Inferior parietal cortex (tissue), 1 donor: ENCODE measurements at regions not wholly inside any gene's neighbourhood (a gene's known extent, or its start where the extent isn't known, plus 50 kb on each side); places are given as distances from the start of the nearest gene placed in this dataset.
"Not testable (repeated sequence)": the region's sequence is repeated elsewhere in the genome, so short reads cannot be mapped to it uniquely, and the experiment has no call there.

Experiments
- DNase-seq: peaks from one replicate; pipeline ENCODE4 v3.0.0-alpha.2; 2016; ENCODE audit errors: extremely low spot score

GRCh38 chr4:79850626-79851025 is 222.4 kb downstream of the ANTXR2 start:
- no peak for DNase-seq

DNA sequence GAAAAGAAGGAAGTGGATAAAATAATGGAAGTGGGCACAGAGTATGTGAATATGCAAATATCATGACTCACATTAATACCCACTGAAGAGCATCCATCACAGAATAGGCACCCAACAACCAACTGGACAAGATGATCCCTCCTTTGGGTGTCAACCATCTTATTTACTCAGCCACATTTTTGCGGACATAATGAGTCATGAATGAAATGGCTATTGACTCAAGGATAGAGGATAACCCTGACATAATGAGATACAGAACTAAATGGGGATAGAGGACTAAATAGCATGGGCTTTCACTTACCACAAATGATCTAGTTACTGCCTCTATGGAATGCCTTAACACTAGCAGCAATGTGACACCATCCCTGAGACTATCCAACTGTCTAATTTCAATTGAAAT is 224.7 kb downstream of the ANTXR2 start:
- no peak for DNase-seq

DNA sequence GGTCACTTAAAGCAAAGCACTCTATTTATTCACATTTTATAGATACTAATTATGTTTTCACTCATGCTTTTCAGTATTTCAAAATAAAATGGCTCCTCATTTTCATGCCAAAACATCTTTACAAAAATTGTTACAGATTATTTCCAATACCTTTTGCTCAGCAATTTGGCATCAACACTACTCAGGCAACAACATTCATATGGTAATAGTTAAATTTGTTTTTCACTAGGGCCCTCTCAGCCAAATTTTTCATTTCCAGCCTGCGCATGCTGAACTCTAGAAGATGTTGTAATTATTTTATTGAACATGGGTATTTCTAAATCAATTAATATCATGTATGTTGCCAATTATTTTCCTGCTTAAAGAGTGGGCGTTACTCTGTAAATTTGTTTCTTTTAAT is 225.6 kb downstream of the ANTXR2 start:
- no peak for DNase-seq

- DNase-seq = no peak
Observed at GRCh38 chr4:79842162-79842561, 230.9 kb downstream of the ANTXR2 start.

DNA sequence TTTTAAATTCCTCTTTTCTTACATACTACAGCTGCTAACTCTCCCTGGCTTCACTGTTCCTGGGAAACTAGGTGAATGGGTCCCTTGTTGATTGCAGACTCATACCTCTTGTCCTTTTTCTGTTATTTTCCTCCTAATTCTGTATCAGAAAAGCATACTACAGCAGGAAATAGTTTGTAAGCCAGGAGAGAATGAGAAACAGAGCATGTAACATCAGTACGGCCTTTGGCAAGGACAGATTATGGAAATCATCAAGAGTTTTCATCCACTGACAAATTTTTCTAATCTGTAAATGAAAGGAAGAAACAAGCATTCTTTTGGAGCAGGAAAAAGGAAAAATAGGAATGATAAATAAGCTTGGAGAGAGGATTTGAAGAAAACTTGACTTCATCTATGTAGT is 239.2 kb downstream of the ANTXR2 start:
- no peak for DNase-seq

DNA sequence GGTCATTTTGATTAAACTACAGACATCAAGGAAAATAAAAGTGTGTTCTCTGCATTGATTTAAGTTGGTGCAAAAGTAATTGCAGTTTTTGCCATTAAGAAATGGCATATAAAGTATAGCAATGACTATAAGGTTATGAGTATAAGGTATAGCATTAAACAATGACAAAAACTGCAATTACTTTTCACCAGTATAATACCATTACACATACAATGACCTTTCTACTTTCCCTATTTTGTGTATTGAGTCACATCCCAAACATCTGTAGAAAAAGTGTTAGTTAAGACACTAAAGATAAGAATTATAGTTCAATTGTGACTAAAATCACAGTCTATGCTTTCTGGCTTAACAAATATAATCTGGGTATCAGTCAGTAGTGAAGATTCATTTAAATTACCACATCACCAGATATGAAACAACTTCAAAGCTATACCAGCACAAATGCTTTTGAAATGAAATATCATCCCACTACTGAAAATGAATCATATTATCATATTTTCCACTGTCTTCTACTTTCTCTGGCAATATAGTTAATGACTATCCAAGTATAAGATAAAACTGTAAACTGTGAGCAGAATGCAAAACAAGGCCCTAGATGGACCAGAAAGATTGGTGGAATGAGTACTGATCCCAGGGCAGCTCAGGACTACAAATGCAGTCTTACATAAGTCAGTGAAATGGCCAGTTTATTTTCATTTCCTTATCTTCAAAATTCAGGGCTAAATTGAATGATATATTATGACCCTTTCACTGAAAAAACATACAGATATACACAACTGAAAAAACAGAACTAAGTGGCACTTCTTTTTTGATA is 241.1 kb downstream of the ANTXR2 start:
- no peak for DNase-seq

GRCh38 chr4:79831119-79831528 is 241.9 kb downstream of the ANTXR2 start:
- no peak for DNase-seq

- DNase-seq = no peak
Observed at GRCh38 chr4:79827283-79827682, 245.7 kb downstream of the ANTXR2 start.

- DNase-seq = peak; percentile 17
Observed at GRCh38 chr4:79823148-79823763, 249.8 kb downstream of the ANTXR2 start.

GRCh38 chr4:79820427-79820826 is 252.6 kb downstream of the ANTXR2 start:
- no peak for DNase-seq

DNA sequence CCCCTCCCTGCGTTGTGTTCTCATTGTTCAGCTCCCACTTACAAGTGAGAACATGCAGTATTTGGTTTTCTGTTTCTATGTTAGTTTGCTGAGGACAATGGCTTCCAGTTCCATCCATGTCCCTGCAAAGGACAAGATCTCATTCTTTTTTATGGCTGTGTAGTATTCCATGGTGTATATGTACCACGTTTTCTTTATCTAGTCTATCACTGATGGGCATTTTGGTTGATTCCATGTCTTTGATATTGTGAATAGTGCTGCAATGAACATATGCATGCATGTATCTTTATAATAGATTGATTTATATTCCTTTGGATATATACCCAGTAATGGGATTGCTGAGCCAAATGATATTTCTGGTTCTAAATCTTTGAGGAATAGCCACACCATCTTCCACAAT is 265.1 kb downstream of the ANTXR2 start:
- DNase-seq = not testable (repeated sequence)

GRCh38 chr4:79798047-79798446 is 275.0 kb downstream of the ANTXR2 start:
- no peak for DNase-seq

DNA sequence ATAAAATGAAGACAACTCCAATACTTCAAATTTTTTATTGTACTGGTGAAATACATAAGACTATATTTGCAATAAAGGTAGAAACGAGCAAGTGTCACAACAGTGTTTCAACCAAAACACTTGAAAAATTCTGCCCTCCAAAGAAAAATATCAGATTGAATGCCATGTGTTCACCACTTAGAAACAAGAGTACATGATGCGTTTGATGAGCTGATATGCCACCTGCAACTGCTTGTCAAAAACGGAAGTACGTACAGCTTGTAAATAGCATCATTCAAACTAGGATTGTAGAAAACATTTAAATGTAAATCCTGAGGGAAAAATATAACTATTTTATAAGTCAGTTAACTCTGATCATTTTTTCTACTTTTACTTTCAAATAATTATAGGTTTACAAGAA is 276.1 kb downstream of the ANTXR2 start:
- no peak for DNase-seq

- no peak for DNase-seq
Observed at GRCh38 chr4:79788884-79789283, 284.1 kb downstream of the ANTXR2 start.

DNA sequence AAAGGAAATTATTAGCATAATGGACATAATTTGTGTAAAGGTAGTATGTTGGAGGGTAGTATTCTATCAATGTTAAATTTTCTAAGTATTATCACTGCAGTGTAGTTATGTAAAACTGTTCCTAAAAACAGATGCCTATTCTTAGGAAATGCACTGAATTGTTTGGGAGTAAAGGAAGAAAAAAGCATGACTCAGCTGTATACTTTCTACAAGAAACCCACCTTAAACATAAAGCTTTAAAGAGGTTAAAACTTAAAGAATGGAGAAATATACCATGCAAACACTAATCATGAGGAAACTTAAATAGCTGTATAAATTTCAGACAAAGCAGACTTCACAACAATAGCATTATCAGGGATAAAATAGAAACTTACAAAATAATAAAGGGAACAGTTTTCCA is 292.9 kb downstream of the ANTXR2 start:
- DNase-seq = no peak

GRCh38 chr4:79772510-79772909 is 300.5 kb downstream of the ANTXR2 start:
- no peak for DNase-seq

DNA sequence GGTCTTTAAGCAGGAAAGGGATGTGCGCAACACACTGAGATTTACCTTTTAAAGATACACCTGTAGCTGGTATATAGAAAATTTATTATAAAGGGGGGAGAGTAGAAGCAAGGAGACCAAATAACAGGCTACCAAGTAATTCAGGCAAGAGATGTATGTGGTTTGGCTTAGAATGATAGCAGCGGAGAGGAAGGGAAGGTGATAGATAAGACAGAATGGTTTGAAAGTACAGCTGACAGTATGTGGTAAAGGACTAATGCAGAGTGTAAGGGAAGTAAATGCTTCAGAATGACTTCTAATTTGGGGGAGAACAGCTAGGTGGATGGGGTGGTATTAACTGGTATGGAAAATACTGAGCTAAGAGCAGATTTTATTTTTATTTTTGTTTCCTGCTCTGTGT is 308.9 kb downstream of the ANTXR2 start:
- no peak for DNase-seq

- DNase-seq = no peak
Observed at GRCh38 chr4:79763486-79764075, 309.4 kb downstream of the ANTXR2 start.

- DNase-seq = no peak
Observed at GRCh38 chr4:79759793-79760192, 313.2 kb downstream of the ANTXR2 start.

- DNase-seq = no peak
Observed at GRCh38 chr4:79757600-79757999, 315.4 kb downstream of the ANTXR2 start.

DNA sequence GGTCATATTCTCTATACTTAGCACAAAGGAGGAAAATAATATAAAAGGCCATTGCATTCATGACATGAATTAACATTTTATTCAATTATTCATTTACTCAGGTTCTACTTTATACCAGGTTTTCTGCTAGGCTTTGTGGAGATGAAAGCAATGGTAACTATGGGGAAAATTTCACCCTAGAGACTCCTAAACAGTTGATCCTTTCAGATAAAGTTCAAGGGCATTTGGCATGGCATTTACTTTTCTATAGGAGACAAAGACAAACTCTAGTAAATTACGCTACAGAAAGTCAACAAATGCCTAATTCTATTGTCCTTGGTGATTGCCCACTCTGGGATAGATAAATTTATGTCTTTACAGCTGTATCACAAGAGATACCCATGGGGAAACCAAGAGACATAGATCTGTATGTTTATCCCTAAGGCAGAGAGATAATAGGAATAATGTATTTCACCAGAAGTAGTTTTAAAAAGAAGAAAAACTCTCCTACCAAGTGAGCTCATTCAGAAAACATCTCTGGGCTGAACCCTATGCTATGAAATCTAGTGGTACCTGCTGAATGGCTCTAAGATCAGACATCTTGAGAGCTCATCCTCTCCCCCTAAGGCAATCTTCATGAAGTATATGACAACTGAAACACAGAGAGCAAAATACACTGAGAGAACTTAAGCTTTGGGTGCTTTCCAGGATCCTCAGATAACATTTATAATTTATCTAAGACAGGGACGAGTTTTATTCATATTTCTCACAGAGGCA is 316.7 kb downstream of the ANTXR2 start:
- no peak for DNase-seq

DNA sequence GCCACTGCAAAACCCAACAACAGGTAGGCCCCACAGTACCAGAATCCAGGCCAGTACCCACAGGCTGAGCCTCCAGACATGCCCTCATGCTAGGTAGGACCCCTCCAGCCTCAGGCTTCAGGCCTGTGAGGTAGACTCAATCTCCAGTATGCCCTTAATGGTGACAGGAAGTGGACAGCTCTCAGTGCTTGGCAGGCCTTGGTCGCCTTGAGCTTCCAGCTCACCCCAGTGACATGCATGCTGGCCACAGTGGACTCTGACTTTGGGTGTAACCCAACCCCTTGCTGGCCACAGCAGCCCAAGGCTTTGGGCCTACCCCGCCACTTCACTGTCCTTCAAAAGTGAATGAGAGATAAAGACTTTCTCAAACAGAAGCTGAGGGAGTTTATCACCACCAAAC is 324.2 kb downstream of the ANTXR2 start:
- DNase-seq = no peak
